GM23338 (cell line): ENCODE measurements at regions not wholly inside any gene's neighbourhood (a gene's known extent, or its start where the extent isn't known, plus 50 kb on each side); places are given as distances from the start of the nearest gene placed in this dataset.

Source experiments
- ATAC-seq: fragments of 200-7000 bp; cut with Tn5 transposase; 3 replicates; pipeline ENCODE4 v1.9.1; 2020
- DNase-seq: peaks from one replicate; pipeline ENCODE4 v3.0.0-alpha.2; 2015; ENCODE audit warnings: low spot score
- H2AFZ ChIP-seq: fragments of 200-600 bp; sonication (generic); 2 replicates; pipeline ENCODE4 v1.8.0; 2016; ENCODE audit warnings: antibody characterized with exemption, mild to moderate bottlenecking, moderate library complexity
- H3F3A ChIP-seq: fragments of 200-600 bp; sonication (generic); replicated peaks from 2 replicates; pipeline ENCODE4 v1.8.0; 2017; ENCODE audit warnings: antibody characterized with exemption, mixed run types, low read depth
- H3K27ac ChIP-seq: fragments of 200-600 bp; sonication (generic); 2 replicates; pipeline ENCODE4 v1.6.1; 2016; ENCODE audit warnings: low read depth
- H3K27me3 ChIP-seq: fragments of 200-600 bp; sonication (generic); 2 replicates; pipeline ENCODE4 v1.8.0; 2016; ENCODE audit warnings: mild to moderate bottlenecking, mixed run types, moderate library complexity; ENCODE audit not compliant: insufficient read depth
- H3K36me3 ChIP-seq: fragments of 200-600 bp; sonication (generic); 2 replicates; pipeline ENCODE4 v1.8.0; 2016; ENCODE audit warnings: mild to moderate bottlenecking; ENCODE audit not compliant: insufficient read depth
- H3K4me1 ChIP-seq: fragments of 200-600 bp; sonication (generic); 2 replicates; pipeline ENCODE4 v1.8.0; 2016; ENCODE audit warnings: mild to moderate bottlenecking, moderate library complexity; ENCODE audit not compliant: insufficient read depth
- H3K4me2 ChIP-seq: fragments of 200-600 bp; sonication (generic); 2 replicates; pipeline ENCODE4 v1.7.1; 2017; ENCODE audit warnings: mixed run types
- H3K4me3 ChIP-seq: fragments of 200-600 bp; sonication (generic); 2 replicates; pipeline ENCODE4 v1.6.1; 2016; ENCODE audit warnings: mixed run types
- H3K79me2 ChIP-seq: fragments of 200-600 bp; sonication (generic); replicated peaks from 2 replicates; pipeline ENCODE4 v1.8.0; 2017; ENCODE audit warnings: mild to moderate bottlenecking; ENCODE audit not compliant: insufficient read depth
- H3K9me2 ChIP-seq: fragments of 200-600 bp; sonication (generic); 2 replicates; pipeline ENCODE4 v1.8.0; 2017; ENCODE audit not compliant: insufficient read depth
- H4K20me1 ChIP-seq: fragments of 200-600 bp; sonication (generic); replicated peaks from 2 replicates; pipeline ENCODE4 v1.8.0; 2017; ENCODE audit warnings: mild to moderate bottlenecking; ENCODE audit not compliant: insufficient read depth
- H3K27ac Mint-ChIP-seq: 2 replicates; pipeline ENCODE4 v1.8.0; 2020; ENCODE audit warnings: inconsistent platforms, mild to moderate bottlenecking, moderate library complexity, mixed read lengths
- H3K27me3 Mint-ChIP-seq: 3 replicates; pipeline ENCODE4 v1.8.0; 2022; ENCODE audit warnings: low read depth, mild to moderate bottlenecking, moderate library complexity, mixed read lengths, inconsistent platforms; ENCODE audit not compliant: insufficient read depth, poor library complexity
- H3K36me3 Mint-ChIP-seq: 3 replicates; pipeline ENCODE4 v1.8.0; 2021; ENCODE audit warnings: low read depth, mild to moderate bottlenecking, inconsistent platforms, moderate library complexity, mixed read lengths
- H3K4me1 Mint-ChIP-seq: 3 replicates; pipeline ENCODE4 v1.8.0; 2020; ENCODE audit warnings: mild to moderate bottlenecking, inconsistent platforms, mixed read lengths
- H3K4me3 Mint-ChIP-seq: 3 replicates; pipeline ENCODE4 v1.8.0; 2021; ENCODE audit warnings: moderate library complexity, mild to moderate bottlenecking, inconsistent platforms, mixed read lengths
- H3K9me3 Mint-ChIP-seq: 3 replicates; pipeline ENCODE4 v1.8.0; 2020; ENCODE audit warnings: moderate library complexity, mild to moderate bottlenecking, inconsistent platforms, mixed read lengths
- CREB1 ChIP-seq: fragments of 250-450 bp; sonication (Bioruptor Pico); IDR thresholded peaks from 2 replicates; pipeline ENCODE4 v1.5.0; 2020; ENCODE audit warnings: low read depth, mild to moderate bottlenecking, moderate library complexity
- CTCF ChIP-seq, 2 experiments: fragments of 200-600 bp in 1 of 2; sonication (generic) in 1 of 2; conservative IDR thresholded peaks; 2 replicates each; pipeline versions ENCODE4 v1.5.1 to v1.6.1; 2016 to 2017; ENCODE audit warnings: antibody characterized with exemption in 2 of 2, low read depth in 2 of 2, mild to moderate bottlenecking in 2 of 2, moderate library complexity in 1 of 2
- ETS1 ChIP-seq: IDR thresholded peaks from 2 replicates; pipeline ENCODE4 v1.6.1; 2016; ENCODE audit warnings: antibody characterized with exemption
- EZH2 ChIP-seq: fragments of 200-600 bp; sonication (generic); IDR thresholded peaks from one replicate; pipeline ENCODE4 v1.8.0; 2017; ENCODE audit warnings: antibody characterized with exemption, mild to moderate bottlenecking, low read depth; ENCODE audit not compliant: unreplicated experiment
- EZH2phosphoT487 ChIP-seq: fragments of 200-600 bp; sonication (generic); IDR thresholded peaks from one replicate; pipeline ENCODE4 v1.8.1; 2018; ENCODE audit warnings: antibody characterized with exemption; ENCODE audit not compliant: unreplicated experiment
- JUNB ChIP-seq: IDR thresholded peaks from one replicate; pipeline ENCODE4 v1.6.1; 2016; ENCODE audit warnings: antibody characterized with exemption; ENCODE audit not compliant: unreplicated experiment
- NANOG ChIP-seq: IDR thresholded peaks from 2 replicates; pipeline ENCODE4 v1.6.1; 2016; ENCODE audit warnings: antibody characterized with exemption, borderline replicate concordance
- POLR2AphosphoS5 ChIP-seq: IDR thresholded peaks from 2 replicates; pipeline ENCODE4 v1.6.1; 2016; ENCODE audit warnings: antibody characterized with exemption, low read depth
- REST ChIP-seq: IDR thresholded peaks from one replicate; pipeline ENCODE4 v1.6.1; 2018; ENCODE audit warnings: antibody characterized with exemption; ENCODE audit not compliant: unreplicated experiment
- STAT1 ChIP-seq: IDR thresholded peaks from one replicate; pipeline ENCODE4 v1.6.1; 2016; ENCODE audit warnings: antibody characterized with exemption; ENCODE audit not compliant: unreplicated experiment
- ZNF114 ChIP-seq: fragments of 250-450 bp; sonication (Bioruptor Pico); IDR thresholded peaks from 2 replicates; pipeline ENCODE4 v1.5.0; 2020; ENCODE audit warnings: mild to moderate bottlenecking, moderate library complexity
- ZNF331 ChIP-seq: fragments of 250-450 bp; sonication (Bioruptor Pico); IDR thresholded peaks from 2 replicates; pipeline ENCODE4 v1.5.0; 2020; ENCODE audit warnings: low read depth, mild to moderate bottlenecking, moderate library complexity
- ZNF462 ChIP-seq: fragments of 250-450 bp; sonication (Bioruptor Pico); IDR thresholded peaks from 2 replicates; pipeline ENCODE4 v1.5.0; 2020; ENCODE audit warnings: mild to moderate bottlenecking, moderate library complexity

GRCh38 chr2:21194147-21194546, 70.4 kb downstream of the TDRD15 start:
- Histone ChIP-seq H3K27ac (no peak overlapping the region), H3K4me3 (no peak overlapping the region), H4K20me1 (no peaks in the 10 kb centered on the region), H3K36me3 (no peaks in the 10 kb centered on the region; the same call in none of the 2 replicates), H3K4me1 (no peaks in the 10 kb centered on the region), H3K9me2 (no peaks in the 10 kb centered on the region), H3F3A (no peaks in the 10 kb centered on the region), H3K27me3 (no peaks in the 10 kb centered on the region), H3K4me2 (no peak overlapping the region), H3K79me2 (no peaks in the 10 kb centered on the region), H2AFZ (no peak overlapping the region)
- TF ChIP-seq REST (no peak), CREB1 (CRISPR knock-in tag) (no peak), STAT1 (no peak), EZH2phosphoT487 (no peak), JUNB (no peak), ZNF331 (CRISPR knock-in tag) (no peak), NANOG (no peak), POLR2AphosphoS5 (no peak), ZNF462 (CRISPR knock-in tag) (no peak), CTCF (conservative IDR thresholded peaks at IDR 0.05; ENCODE audit: low read depth in 2 of 2) (no peak), EZH2 (no peak), ZNF114 (no peak), ETS1 (no peak)
- Mint-ChIP-seq H3K4me3 (no peak overlapping the region), H3K9me3 (no peaks in the 10 kb centered on the region), H3K36me3 (no peaks in the 10 kb centered on the region), H3K27me3 (no peaks in the 10 kb centered on the region), H3K4me1 (peaks cover 12% of the 10 kb centered on the region; the same call in 2 of the 3 replicates), H3K27ac (no peak overlapping the region)
- no peak for DNase-seq
- ATAC-seq, result no peak
